ENCODE measurements at regions not wholly inside any gene's neighbourhood (a gene's known extent, or its start where the extent isn't known, plus 50 kb on each side); places are given as distances from the start of the nearest gene placed in this dataset.

GRCh38 chr6:14423330-14423729 is 305.8 kb downstream of the CD83 start:
- no peak for DNase-seq (ENCODE audit: low read depth)
- H3K4me3 ChIP-seq (ENCODE audit: low read depth, low read length): no peak overlapping the region
- TF ChIP-seq, protein P1, sequence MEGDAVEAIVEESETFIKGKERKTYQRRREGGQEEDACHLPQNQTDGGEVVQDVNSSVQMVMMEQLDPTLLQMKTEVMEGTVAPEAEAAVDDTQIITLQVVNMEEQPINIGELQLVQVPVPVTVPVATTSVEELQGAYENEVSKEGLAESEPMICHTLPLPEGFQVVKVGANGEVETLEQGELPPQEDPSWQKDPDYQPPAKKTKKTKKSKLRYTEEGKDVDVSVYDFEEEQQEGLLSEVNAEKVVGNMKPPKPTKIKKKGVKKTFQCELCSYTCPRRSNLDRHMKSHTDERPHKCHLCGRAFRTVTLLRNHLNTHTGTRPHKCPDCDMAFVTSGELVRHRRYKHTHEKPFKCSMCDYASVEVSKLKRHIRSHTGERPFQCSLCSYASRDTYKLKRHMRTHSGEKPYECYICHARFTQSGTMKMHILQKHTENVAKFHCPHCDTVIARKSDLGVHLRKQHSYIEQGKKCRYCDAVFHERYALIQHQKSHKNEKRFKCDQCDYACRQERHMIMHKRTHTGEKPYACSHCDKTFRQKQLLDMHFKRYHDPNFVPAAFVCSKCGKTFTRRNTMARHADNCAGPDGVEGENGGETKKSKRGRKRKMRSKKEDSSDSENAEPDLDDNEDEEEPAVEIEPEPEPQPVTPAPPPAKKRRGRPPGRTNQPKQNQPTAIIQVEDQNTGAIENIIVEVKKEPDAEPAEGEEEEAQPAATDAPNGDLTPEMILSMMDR (IDR thresholded peaks at IDR 0.05; ENCODE audit: low read depth, low read length, missing control alignments): no peak
- in situ Hi-C loops (cut with HindIII; ENCODE audit: low sequenced_read_pairs): no loop called here

GRCh38 chr6:14423955-14424354 is 306.4 kb downstream of the CD83 start:
- no peak overlapping the region for H3K4me3 ChIP-seq (ENCODE audit: low read depth, low read length)
- DNase-seq (ENCODE audit: low read depth): no peak
- TF ChIP-seq, protein P1 (IDR thresholded peaks at IDR 0.05; ENCODE audit: low read depth, low read length, missing control alignments): no peak
- in situ Hi-C loops (cut with HindIII; ENCODE audit: low sequenced_read_pairs): no loop called here

GRCh38 chr6:14425805-14426204 is 308.2 kb downstream of the CD83 start:
- TF ChIP-seq, protein P1 (IDR thresholded peaks at IDR 0.05; ENCODE audit: low read depth, low read length, missing control alignments): no peak
- DNase-seq (ENCODE audit: low read depth): no peak
- H3K4me3 ChIP-seq (ENCODE audit: low read depth, low read length): no peak overlapping the region
- in situ Hi-C loops (cut with HindIII; ENCODE audit: low sequenced_read_pairs): no loop called here

GRCh38 chr6:14426281-14426680 is 308.7 kb downstream of the CD83 start:
- TF ChIP-seq, protein P1 (IDR thresholded peaks at IDR 0.05; ENCODE audit: low read depth, low read length, missing control alignments): no peak
- DNase-seq (ENCODE audit: low read depth): no peak
- in situ Hi-C loops (cut with HindIII; ENCODE audit: low sequenced_read_pairs): no loop called here
- H3K4me3 ChIP-seq (ENCODE audit: low read depth, low read length): no peak overlapping the region

- TF ChIP-seq, protein P1 (IDR thresholded peaks at IDR 0.05; ENCODE audit: low read depth, low read length, missing control alignments): no peak
- DNase-seq (ENCODE audit: low read depth): no peak
- in situ Hi-C loops (cut with HindIII; ENCODE audit: low sequenced_read_pairs): no loop called here
- no peak overlapping the region for H3K4me3 ChIP-seq (ENCODE audit: low read depth, low read length)
Measured at GRCh38 chr6:14428269-14428668, 310.7 kb downstream of the CD83 start.

- in situ Hi-C loops (cut with HindIII; ENCODE audit: low sequenced_read_pairs): no loop called here
- no peak overlapping the region for H3K4me3 ChIP-seq (ENCODE audit: low read depth, low read length)
- no peak for DNase-seq (ENCODE audit: low read depth)
- TF ChIP-seq, protein P1 (IDR thresholded peaks at IDR 0.05; ENCODE audit: low read depth, low read length, missing control alignments): no peak
Measured at GRCh38 chr6:14429396-14429795, 311.8 kb downstream of the CD83 start.

DNA sequence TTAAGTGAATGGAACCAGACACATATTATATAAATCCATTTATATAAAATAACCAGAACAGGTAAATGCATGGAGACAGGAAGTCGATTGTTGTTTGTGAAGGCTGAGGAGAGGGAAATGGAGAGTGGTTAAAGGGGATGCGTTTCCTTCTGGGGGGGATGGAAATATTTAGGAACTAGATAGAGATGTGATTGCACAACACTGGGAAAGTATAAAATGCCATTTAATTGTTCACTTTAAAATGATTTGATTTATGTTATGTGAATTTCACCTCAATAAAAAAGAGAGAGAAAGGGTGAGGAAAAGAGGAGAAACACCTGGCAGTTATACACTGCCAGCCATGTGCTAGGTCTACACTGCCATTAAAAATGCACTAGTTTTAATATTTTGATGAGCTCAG is 312.6 kb downstream of the CD83 start:
- in situ Hi-C loops (cut with HindIII; ENCODE audit: low sequenced_read_pairs): no loop called here
- TF ChIP-seq, protein P1 (IDR thresholded peaks at IDR 0.05; ENCODE audit: low read depth, low read length, missing control alignments): no peak
- no peak for DNase-seq (ENCODE audit: low read depth)
- H3K4me3 ChIP-seq (ENCODE audit: low read depth, low read length): no peak overlapping the region

Measured in astrocyte of the cerebellum (primary cell).